ENCODE measurements at regions not wholly inside any gene's neighbourhood (a gene's known extent, or its start where the extent isn't known, plus 50 kb on each side); places are given as distances from the start of the nearest gene placed in this dataset.
"Not testable (repeated sequence)": the region's sequence is repeated elsewhere in the genome, so short reads cannot be mapped to it uniquely, and the experiment has no call there.

GRCh38 chr20:6660441-6660840, 107.0 kb upstream of the BMP2 start:
- H3K4me1 Mint-ChIP-seq = peaks cover 24 to 29% of the 10 kb centered on the region in 2 donors
- TF ChIP-seq CTCF (IDR thresholded peaks at IDR 0.05) = no peak

GRCh38 chr20:6658909-6659308, 108.6 kb upstream of the BMP2 start:
- H3K9me3 Mint-ChIP-seq; H3K27me3 ChIP-seq (ENCODE audit: control insufficient read depth, insufficient read depth, low read length); intact Hi-C loops (cut with micrococcal nuclease): not testable (repeated sequence)

More at GRCh38 chr20:6660441-6660840, 107.0 kb upstream of the BMP2 start:
- Histone ChIP-seq H3K36me3 (ENCODE audit: control insufficient read depth, insufficient read depth, low read length) (no peaks in the 10 kb centered on the region), H3K27me3 (ENCODE audit: control insufficient read depth, insufficient read depth, low read length) (no peaks in the 10 kb centered on the region), H3K4me1 (ENCODE audit: control insufficient read depth, insufficient read depth, low read length) (peaks cover 12% of the 10 kb centered on the region), H3K4me3 (ENCODE audit: low read length) (no peak overlapping the region), H3K9me3 (ENCODE audit: control insufficient read depth, insufficient read depth, low read length) (peaks cover 2% of the 10 kb centered on the region), H3K27ac (ENCODE audit: low read length) (no peak overlapping the region)
- ATAC-seq (no peak), DNase-seq (no peak)
- peaks cover 0 to 2% of the 10 kb centered on the region in 2 donors for H3K9me3 Mint-ChIP-seq
- 95% methylated on average over 5 of the region's 5 CpGs for WGBS (ENCODE audit: insufficient coverage)
- H3K36me3 Mint-ChIP-seq = no peaks in the 10 kb centered on the region
- no peaks in the 10 kb centered on the region for H3K27me3 Mint-ChIP-seq (ENCODE audit: low read depth in 2 of 2)
- no peak overlapping the region for H3K27ac Mint-ChIP-seq
- no peak overlapping the region for H3K4me3 Mint-ChIP-seq
- intact Hi-C loops (cut with micrococcal nuclease) = no loop called here

GRCh38 chr20:6657904-6658303, 109.6 kb upstream of the BMP2 start:
- no peak for ATAC-seq

More at GRCh38 chr20:6658909-6659308, 108.6 kb upstream of the BMP2 start:
- H3K4me3 Mint-ChIP-seq; H3K27ac ChIP-seq (ENCODE audit: low read length); H3K27me3 Mint-ChIP-seq (ENCODE audit: low read depth in 2 of 2); H3K9me3 ChIP-seq (ENCODE audit: control insufficient read depth, insufficient read depth, low read length); H3K36me3 ChIP-seq (ENCODE audit: control insufficient read depth, insufficient read depth, low read length); DNase-seq; H3K27ac Mint-ChIP-seq; ATAC-seq; H3K4me1 ChIP-seq (ENCODE audit: control insufficient read depth, insufficient read depth, low read length); H3K4me3 ChIP-seq (ENCODE audit: low read length); H3K36me3 Mint-ChIP-seq: not testable (repeated sequence)
- peaks cover 15% of the 10 kb centered on the region in 2 donors for H3K4me1 Mint-ChIP-seq
- 97% methylated on average over 7 of the region's 8 CpGs for WGBS (ENCODE audit: insufficient coverage)

GRCh38 chr20:6657111-6657510, 110.4 kb upstream of the BMP2 start:
- no peaks in the 10 kb centered on the region for H3K36me3 ChIP-seq (ENCODE audit: control insufficient read depth, insufficient read depth, low read length)
- H3K27ac Mint-ChIP-seq = no peak overlapping the region
- no peak overlapping the region for H3K4me3 Mint-ChIP-seq
- H3K4me1 ChIP-seq (ENCODE audit: control insufficient read depth, insufficient read depth, low read length) = peaks cover 3% of the 10 kb centered on the region
- ATAC-seq (no peak), DNase-seq (no peak)
- no peaks in the 10 kb centered on the region for H3K4me1 Mint-ChIP-seq
- intact Hi-C loops (cut with micrococcal nuclease) = no loop called here
- no peak for TF ChIP-seq CTCF (IDR thresholded peaks at IDR 0.05)
- no peaks in the 10 kb centered on the region for H3K27me3 ChIP-seq (ENCODE audit: control insufficient read depth, insufficient read depth, low read length)
- no peaks in the 10 kb centered on the region for H3K36me3 Mint-ChIP-seq
- H3K27ac ChIP-seq (ENCODE audit: low read length) = no peak overlapping the region
- H3K9me3 Mint-ChIP-seq = peaks cover 0 to 2% of the 10 kb centered on the region in 2 donors
- H3K27me3 Mint-ChIP-seq (ENCODE audit: low read depth in 2 of 2) = no peaks in the 10 kb centered on the region
- H3K4me3 ChIP-seq (ENCODE audit: low read length) = no peak overlapping the region
- H3K9me3 ChIP-seq (ENCODE audit: control insufficient read depth, insufficient read depth, low read length) = peaks cover 2% of the 10 kb centered on the region
- WGBS (ENCODE audit: insufficient coverage) = 91% methylated on average over 5 of the region's 5 CpGs

More at GRCh38 chr20:6657904-6658303, 109.6 kb upstream of the BMP2 start:
- Histone ChIP-seq H3K36me3 (ENCODE audit: control insufficient read depth, insufficient read depth, low read length) (no peaks in the 10 kb centered on the region), H3K4me1 (ENCODE audit: control insufficient read depth, insufficient read depth, low read length) (peaks cover 3% of the 10 kb centered on the region), H3K9me3 (ENCODE audit: control insufficient read depth, insufficient read depth, low read length) (peaks cover 2% of the 10 kb centered on the region), H3K27me3 (ENCODE audit: control insufficient read depth, insufficient read depth, low read length) (no peaks in the 10 kb centered on the region), H3K27ac (ENCODE audit: low read length) (no peak overlapping the region), H3K4me3 (ENCODE audit: low read length) (no peak overlapping the region)
- intact Hi-C loops (cut with micrococcal nuclease) = no loop called here
- Mint-ChIP-seq H3K27ac (no peak overlapping the region), H3K4me1 (peaks cover 5% of the 10 kb centered on the region in 2 donors), H3K27me3 (ENCODE audit: low read depth in 2 of 2) (no peaks in the 10 kb centered on the region), H3K9me3 (peaks cover 0 to 2% of the 10 kb centered on the region in 2 donors), H3K4me3 (no peak overlapping the region), H3K36me3 (no peaks in the 10 kb centered on the region)
- 98% methylated on average over 2 of the region's 2 CpGs for WGBS (ENCODE audit: insufficient coverage)
- no peak for DNase-seq
- no peak for TF ChIP-seq CTCF (IDR thresholded peaks at IDR 0.05)

All from natural killer cell (primary cell).